DMS114 treated with DMSO at 0.1 percent for 48 hours (cell line): ENCODE measurements at regions not wholly inside any gene's neighbourhood (a gene's known extent, or its start where the extent isn't known, plus 50 kb on each side); places are given as distances from the start of the nearest gene placed in this dataset.

Source experiments
- DNase-seq: peaks from one replicate; lab custom pipeline; 2025; ENCODE audit not compliant: unreplicated experiment; lab: John Stamatoyannopoulos, UW

- no peak for DNase-seq
Measured at GRCh38 chr7:46168231-46168630, 247.2 kb upstream of the IGFBP3 start.

DNA sequence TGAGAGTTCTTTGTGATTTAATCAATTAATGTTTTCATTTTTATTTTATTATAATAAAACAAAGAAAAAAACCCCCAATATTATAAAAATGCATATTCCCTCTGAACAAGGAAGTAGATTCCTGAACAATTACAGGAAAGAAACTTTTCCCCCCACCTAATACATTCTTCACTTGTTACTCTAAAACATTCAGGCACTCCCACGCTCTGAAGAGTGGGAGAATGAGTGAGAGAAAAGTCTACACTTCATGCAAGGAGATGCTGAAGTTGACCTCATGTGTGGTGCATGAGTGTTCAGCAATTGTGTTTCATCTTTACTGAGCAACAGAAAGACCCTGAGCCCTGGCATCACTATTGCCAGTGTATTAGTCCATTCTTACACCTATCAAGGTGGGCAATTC is 244.2 kb upstream of the IGFBP3 start:
- no peak for DNase-seq

GRCh38 chr7:46164629-46165028 is 243.6 kb upstream of the IGFBP3 start:
- DNase-seq: no peak

GRCh38 chr7:46163246-46163645 is 242.2 kb upstream of the IGFBP3 start:
- DNase-seq: no peak

DNA sequence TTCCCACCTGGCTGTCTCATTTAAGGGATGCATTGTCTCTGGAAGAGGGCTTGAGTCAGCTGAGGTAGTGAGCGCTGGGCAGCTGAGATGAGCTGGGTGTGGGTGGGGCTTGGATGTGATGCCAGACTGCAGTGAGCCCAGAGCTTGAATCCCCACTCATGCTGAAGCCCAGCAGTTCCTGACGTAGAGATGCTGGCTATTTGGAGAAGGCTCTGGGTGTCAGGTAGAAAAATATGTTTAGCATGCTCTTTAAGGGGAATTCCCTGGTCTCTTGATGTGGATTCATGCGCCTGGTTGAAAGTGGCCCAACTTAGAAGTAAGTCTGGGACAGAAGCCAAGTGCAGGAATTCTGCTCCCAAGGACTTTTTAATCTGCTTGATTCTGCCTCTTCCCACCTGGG is 241.5 kb upstream of the IGFBP3 start:
- no peak for DNase-seq

DNA sequence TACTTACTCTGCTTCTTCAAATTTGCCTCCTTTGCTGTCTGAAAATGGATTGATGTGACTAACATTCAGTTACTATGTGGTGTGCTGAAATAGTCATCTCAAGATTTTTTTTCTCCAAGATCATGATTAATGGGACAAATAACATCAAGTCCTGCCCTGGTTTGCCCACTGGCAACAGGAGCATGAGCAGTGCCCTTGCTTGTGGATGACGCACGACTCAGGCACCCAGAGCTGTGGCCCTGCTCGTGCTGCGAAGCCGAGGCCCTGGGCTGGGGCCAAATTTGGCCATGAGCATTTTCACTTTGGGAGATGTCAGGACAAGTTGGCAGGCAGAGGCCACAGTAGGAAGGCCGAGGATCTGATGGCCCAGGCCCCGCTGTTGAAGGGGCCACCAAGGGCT is 239.8 kb upstream of the IGFBP3 start:
- DNase-seq: no peak

- DNase-seq: no peak
Measured at GRCh38 chr7:46157931-46158330, 236.9 kb upstream of the IGFBP3 start.

DNA sequence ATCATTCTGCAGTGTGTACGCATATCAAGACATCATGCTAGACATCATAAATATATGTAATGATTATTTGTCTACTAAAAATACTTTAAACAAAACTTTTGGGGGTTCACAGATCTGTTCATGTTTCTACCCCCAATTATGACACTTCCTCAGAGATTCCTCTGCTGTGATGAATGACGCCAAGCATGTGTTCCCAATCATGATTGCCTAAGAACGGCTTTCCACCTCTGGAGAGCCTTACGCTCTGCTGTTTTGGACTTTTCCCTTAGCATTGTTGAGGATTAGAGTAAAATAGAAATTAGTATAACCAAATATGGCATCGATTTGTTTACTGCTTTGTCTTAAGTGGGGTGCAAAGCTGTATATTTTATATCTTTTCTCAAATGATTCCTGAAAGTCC is 236.3 kb upstream of the IGFBP3 start:
- no peak for DNase-seq

GRCh38 chr7:46156853-46157252 is 235.8 kb upstream of the IGFBP3 start:
- no peak for DNase-seq

DNA sequence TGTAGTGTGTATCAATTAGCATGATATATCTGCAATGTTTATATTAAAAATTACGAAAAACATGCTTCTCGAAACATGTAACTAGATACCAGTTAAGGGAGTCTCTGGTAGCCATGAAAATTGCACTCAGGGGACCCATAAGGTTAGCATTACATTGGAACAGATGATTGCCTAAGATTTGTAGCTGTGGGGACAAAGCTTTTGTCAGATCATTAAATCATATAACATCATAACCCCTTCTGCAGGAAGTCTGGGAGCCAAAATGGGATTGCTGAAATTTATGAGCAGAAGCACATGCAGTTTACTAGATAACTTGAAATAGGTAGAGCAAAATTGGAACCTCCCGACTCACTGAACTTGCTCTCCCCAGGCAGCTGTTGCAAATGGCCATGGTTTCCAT is 235.0 kb upstream of the IGFBP3 start:
- no peak for DNase-seq

DNA sequence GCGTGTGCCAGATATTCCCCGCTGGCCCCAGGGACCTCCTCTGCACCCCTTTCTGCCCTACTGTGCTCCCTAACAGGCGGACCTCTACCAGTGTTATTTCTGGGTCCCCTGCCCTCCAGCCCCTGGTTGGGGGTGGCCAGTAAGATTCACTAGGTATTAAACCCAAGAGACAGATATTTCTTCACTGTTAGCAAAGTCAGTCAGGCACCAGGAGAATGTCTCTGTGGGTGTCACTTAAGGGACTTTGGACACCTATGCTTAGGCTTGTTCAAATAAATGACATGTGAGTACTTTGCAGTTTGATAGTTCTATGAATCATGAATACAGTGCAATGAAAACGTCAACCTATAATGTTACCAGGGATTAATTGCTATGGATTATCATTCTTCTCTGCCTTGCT is 234.3 kb upstream of the IGFBP3 start:
- no peak for DNase-seq

DNA sequence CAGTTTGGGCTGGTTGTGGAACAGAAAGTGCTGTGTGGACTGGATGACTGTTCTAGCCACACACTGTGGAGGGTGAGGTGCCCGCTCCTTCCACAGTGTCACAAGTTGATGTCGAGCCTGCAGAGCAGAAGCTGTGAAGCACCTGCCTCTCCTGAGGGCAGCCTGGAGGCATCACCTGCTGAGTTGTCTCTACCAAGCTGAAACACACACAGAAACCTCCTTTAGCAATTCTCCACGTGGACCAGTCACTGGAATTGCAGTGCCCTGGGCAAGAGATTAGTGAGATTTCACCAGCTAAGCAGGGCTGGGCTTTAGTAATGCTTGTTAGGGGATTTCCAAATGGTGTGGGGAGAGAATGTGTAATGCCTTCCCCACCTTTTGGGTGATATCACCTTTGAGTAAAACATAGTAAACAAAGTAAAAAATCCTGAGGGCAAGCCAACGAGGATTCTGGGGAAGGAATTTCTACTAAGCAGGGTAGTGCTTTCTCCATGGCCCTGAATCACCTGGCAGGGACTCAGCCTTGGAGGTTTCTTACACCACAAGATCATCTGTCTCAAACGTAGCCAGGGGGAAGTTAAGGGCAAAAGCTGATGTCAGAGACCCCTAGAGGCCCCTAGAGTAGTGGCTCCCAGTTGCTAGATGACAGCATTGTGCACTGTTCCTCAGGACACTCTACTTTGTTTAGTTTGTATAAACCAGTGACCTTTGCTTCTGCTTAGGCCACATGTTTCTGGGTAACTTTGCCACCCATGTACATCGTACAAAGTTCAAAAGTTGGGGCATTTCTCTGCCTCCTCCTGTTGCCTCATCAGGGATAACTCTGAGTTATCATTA is 233.1 kb upstream of the IGFBP3 start:
- DNase-seq: no peak

DNA sequence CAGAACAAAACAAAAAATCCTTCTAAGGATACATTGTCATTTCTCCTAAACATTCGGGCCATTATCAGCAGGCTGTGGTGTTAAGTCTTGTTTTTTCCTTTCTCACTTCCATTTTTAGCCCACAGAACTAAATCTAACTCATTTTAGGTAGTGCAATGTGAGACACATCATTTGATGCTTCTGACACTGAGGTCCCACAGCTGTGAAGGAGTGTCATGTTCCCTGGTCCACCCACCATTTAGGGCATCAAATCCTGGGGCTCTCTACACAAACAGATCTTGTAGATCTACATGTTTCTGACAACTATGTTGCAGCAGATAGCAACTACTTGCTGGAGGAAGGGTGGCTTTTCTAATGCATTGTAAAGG is 232.5 kb upstream of the IGFBP3 start:
- no peak for DNase-seq

DNA sequence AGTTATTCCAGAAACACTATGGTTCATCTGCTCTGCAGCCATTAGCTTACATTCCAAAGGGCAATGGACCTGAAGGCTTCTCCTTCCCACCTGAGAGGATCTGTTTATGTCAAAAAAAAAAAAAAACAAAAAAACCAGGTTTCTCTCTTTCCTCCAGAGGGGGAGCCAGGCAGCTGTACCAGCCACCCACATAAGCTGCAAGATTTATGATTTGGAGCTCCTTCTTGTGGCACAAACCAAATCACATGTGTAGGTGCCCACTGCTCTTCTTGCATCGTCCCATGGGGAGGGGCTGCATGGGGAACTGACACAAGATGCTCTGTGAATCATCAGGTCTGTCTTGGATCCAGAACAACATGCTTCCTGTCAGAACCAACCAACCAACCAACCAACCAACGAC is 231.6 kb upstream of the IGFBP3 start:
- no peak for DNase-seq

- DNase-seq: no peak
Measured at GRCh38 chr7:46150721-46151120, 229.6 kb upstream of the IGFBP3 start.

DNA sequence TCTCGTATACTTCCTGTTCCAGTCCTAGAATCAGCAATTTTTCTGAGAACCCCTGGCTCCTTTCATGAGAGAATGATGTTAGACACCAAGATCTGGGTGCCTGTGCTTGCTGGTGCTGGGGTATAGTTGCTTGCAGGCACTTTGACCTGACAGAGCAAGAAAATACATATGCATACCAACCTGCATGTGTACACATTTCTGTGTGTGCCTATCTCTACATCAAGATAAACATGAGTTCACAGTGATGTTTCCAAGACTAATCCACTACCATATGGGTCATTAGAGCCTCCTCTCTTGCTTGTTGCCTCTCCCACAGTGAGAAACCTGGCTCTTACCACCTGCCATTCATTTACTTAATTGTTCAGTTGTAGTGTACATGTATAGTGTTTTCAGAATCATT is 229.1 kb upstream of the IGFBP3 start:
- DNase-seq: no peak

GRCh38 chr7:46147871-46148270 is 226.8 kb upstream of the IGFBP3 start:
- DNase-seq: no peak

- DNase-seq: no peak
Measured at GRCh38 chr7:46146454-46147255, 225.6 kb upstream of the IGFBP3 start.

GRCh38 chr7:46145412-46145811 is 224.3 kb upstream of the IGFBP3 start:
- no peak for DNase-seq

DNA sequence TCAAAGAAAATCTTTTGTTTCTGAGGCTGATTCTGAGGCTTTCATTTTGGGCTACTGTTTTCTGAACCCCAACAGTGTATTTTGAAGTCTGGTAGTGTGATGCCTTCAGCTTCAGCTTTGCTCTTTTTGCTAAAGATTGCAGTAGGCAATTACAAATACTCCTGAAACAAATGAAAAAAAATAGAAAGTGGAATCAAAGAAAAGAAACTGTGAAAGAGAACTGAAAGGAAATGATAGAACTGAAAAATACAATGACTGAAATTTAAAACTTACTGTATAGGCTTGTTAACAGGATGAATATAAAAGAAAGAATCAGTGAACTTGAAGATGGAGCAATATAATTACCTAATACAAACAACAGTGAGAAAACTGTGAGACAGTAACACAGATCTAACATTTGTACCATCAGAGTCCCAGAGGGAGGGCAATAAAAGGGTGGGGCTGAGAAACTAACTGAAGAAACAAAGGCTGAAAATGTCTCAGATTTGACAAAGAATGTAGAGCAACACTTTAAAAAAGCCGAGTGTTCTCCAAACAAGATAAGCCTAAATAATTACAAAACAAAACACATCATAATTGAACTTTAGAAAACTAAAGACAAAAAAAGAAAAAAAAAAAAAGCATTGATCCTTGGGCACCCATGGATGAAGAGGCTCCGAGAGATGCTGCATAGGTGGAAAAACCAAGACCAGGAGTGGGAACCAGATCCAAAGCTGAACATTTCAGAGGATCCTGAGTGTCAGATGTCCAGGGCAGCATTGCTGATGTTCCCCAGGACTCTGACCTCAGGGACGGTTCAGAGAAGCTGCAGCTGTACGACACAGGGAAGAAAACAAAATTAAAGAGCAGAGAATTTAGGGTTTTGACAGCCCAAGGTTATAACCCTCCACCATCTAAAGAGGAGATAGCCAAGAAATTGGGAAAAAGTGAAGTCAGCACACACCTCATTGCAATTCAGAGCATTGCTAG is 223.2 kb upstream of the IGFBP3 start:
- DNase-seq: no peak

- DNase-seq: no peak
Measured at GRCh38 chr7:46143421-46143820, 222.3 kb upstream of the IGFBP3 start.
